Dedifferentiated amniotic fluid mesenchymal stem cell (primary cell): ENCODE measurements at regions not wholly inside any gene's neighbourhood (a gene's known extent, or its start where the extent isn't known, plus 50 kb on each side); places are given as distances from the start of the nearest gene placed in this dataset.

Experiments
- DNase-seq: peaks from one replicate; pipeline ENCODE4 v3.0.0-alpha.2; 2016; ENCODE audit errors: extremely low spot score

GRCh38 chr2:216575465-216575864 is 57.8 kb upstream of the IGFBP2 start:
- DNase-seq = no peak

- no peak for DNase-seq
Measured at GRCh38 chr2:216576616-216577015, 56.6 kb upstream of the IGFBP2 start.

GRCh38 chr2:216578325-216578724 is 54.9 kb upstream of the IGFBP2 start:
- no peak for DNase-seq

- peak; percentile 59 for DNase-seq
Measured at GRCh38 chr2:216583147-216583546, 50.1 kb upstream of the IGFBP2 start.
